Stimulated activated memory B cell treated with anti-CD40 and anti-IgM and Interleukin-4, amounts not matched to agents 10 μg/mL and 1 μg/mL and 100 μg/mL, for 72 hours (primary cell): ENCODE measurements at regions not wholly inside any gene's neighbourhood (a gene's known extent, or its start where the extent isn't known, plus 50 kb on each side); places are given as distances from the start of the nearest gene placed in this dataset.

ENCODE experiments used
- ATAC-seq: fragments of 150-1000 bp; cut with Tn5 transposase; 2 replicates; pipeline ENCODE4 v1.10.0; 2021
- H3K27ac Mint-ChIP-seq: one replicate; pipeline ENCODE4 v1.8.0; 2022; ENCODE audit warnings: mild to moderate bottlenecking, mixed read lengths
- H3K27me3 Mint-ChIP-seq: one replicate; pipeline ENCODE4 v1.8.0; 2022; ENCODE audit warnings: mixed read lengths
- H3K36me3 Mint-ChIP-seq: one replicate; pipeline ENCODE4 v1.8.0; 2022; ENCODE audit warnings: mixed read lengths
- H3K4me1 Mint-ChIP-seq: one replicate; pipeline ENCODE4 v1.8.0; 2022; ENCODE audit warnings: mixed read lengths
- H3K4me3 Mint-ChIP-seq: one replicate; pipeline ENCODE4 v1.8.0; 2022; ENCODE audit warnings: mild to moderate bottlenecking, moderate library complexity, mixed read lengths
- H3K9me3 Mint-ChIP-seq: one replicate; pipeline ENCODE4 v1.8.0; 2022; ENCODE audit warnings: mixed read lengths

DNA sequence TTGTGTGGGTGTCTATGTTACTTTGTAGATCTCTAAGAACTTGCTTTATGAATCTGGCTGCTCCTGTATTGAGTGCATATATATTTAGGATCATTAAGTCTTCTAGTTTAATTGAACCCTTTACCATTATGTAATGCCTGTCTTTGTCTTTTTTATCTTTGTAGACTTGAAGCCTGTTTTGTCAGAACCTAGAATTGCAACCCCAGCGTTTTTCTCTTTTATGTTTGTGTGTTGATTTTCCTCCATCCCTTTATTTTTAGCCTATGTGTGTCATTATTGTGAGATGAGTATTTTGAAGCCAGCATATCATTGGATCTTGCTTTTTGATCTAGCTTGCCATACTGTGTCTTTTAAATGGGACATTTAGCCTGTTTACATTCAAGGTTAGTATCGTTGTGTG is 573.2 kb downstream of the BRINP3 start:
- Mint-ChIP-seq H3K27ac (no peak overlapping the region), H3K27me3 (no peaks in the 10 kb centered on the region), H3K4me1 (no peaks in the 10 kb centered on the region), H3K36me3 (no peaks in the 10 kb centered on the region), H3K9me3 (peaks cover 14% of the 10 kb centered on the region), H3K4me3 (no peak overlapping the region)
- ATAC-seq, result no peak

DNA sequence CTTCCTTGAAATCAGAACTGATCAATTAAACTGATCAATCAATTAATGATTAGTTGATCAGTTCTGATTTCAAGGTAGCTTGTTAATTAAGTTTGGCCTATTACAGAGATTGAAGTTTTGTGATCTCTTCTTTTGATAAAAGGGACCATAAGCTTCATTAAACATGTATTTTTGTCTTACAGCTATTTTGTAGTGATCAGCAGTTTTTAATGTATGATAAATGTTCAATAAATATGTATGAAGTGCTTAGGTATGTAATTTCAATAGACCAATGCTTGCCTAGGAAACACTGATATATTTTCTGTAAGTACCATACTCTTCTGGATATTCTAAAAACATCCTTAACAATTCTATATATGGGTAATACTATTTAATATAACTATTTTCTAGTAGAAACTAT is 569.6 kb downstream of the BRINP3 start:
- Mint-ChIP-seq H3K4me1 (no peaks in the 10 kb centered on the region), H3K36me3 (no peaks in the 10 kb centered on the region), H3K27me3 (no peaks in the 10 kb centered on the region), H3K27ac (no peak overlapping the region), H3K4me3 (no peak overlapping the region), H3K9me3 (peaks cover 12% of the 10 kb centered on the region)
- no peak for ATAC-seq

DNA sequence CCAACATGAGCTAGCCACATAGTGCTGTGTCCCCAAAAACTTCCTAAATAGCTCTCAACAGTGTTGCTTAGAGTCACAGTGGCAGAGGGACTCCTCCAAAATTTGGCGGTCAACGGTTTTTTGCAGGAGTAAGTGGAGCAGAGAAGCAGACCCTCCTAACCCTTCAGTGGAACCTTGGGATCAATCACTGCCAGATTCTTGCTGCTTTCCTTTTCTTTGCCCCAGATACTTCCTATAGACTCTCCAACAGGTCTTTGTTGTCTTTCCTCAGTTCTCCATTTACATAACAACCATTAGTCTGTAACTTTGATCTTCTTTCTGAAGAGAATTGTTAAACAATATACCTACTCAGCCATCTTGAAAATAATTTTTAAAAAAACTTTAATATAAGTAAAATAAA is 556.1 kb downstream of the BRINP3 start:
- Mint-ChIP-seq H3K27ac (no peak overlapping the region), H3K4me1 (no peaks in the 10 kb centered on the region), H3K9me3 (peaks cover 9% of the 10 kb centered on the region), H3K4me3 (no peak overlapping the region), H3K36me3 (no peaks in the 10 kb centered on the region), H3K27me3 (no peaks in the 10 kb centered on the region)
- ATAC-seq, result no peak

DNA sequence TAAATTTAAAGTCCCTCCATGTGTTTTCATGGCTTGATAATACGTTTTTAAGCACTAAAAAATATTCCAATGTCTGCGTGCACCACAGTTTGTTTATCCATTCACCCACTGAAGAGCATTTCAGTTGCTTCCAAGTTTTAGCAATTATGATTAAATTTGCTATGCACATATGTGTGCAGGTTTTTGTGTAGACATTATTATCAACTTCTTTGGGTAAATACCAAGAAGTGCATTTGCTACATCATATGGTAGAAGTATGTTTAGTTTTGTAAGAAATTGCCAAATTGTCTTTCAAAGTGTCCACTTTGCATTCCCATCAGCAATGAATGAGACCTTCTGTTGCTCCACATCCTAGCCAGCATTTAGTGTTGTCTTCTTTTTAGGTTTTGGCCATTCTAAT is 550.0 kb downstream of the BRINP3 start:
- H3K27me3 Mint-ChIP-seq, result no peaks in the 10 kb centered on the region
- ATAC-seq, result no peak
- no peak overlapping the region for H3K27ac Mint-ChIP-seq
- no peaks in the 10 kb centered on the region for H3K36me3 Mint-ChIP-seq
- no peak overlapping the region for H3K4me3 Mint-ChIP-seq
- H3K4me1 Mint-ChIP-seq, result no peaks in the 10 kb centered on the region
- H3K9me3 Mint-ChIP-seq, result peaks cover 11% of the 10 kb centered on the region

DNA sequence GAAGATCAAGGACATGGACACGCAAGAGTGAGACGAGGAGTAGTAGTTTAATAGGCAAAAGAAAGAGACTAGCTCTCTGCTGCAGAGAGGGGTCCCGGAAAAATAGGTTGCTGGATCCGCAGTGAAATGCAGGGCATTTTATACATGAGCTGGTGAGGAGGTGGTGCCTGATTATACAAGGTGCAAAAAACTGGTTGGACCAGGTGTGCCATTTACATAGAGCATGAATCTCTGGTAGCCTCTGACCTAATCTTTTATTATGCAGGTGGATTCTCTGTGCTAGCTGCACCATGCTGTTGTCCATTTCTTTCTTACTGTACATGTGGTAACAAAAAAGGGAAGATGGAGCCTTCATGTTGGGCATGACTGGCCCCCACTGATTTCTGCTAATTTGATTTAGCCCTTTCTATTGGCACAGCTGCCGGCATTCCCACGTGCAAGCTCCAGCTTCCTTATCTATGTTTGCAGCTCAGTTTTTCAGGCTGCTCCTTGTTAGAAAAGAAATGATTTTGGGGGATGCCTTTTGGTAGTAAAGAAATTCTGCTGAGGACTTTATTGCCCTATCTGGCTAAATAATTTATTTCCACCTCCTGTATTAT is 548.1 kb downstream of the BRINP3 start:
- Mint-ChIP-seq H3K27me3 (no peaks in the 10 kb centered on the region), H3K27ac (no peak overlapping the region), H3K9me3 (peaks cover 9% of the 10 kb centered on the region), H3K4me3 (no peak overlapping the region), H3K36me3 (no peaks in the 10 kb centered on the region), H3K4me1 (no peaks in the 10 kb centered on the region)
- ATAC-seq, result no peak

DNA sequence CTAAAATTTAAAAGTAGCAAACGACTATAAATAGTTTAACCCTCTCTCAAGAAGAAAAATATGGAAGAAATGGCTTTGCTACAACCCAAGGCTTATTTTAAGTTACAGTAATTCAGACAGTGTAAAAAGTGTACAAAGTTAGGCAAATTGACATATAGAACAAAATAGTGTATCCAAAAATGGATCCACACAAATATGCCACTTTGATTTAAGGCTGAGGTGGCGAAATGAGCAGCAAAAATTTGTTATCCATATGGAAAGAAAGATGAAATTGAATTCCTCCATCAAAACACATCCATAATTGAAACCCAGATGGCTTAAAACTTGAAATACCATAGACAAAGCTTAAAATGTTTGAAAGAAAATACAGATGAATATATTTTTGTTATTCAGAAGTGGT is 540.8 kb downstream of the BRINP3 start:
- Mint-ChIP-seq H3K36me3 (no peaks in the 10 kb centered on the region), H3K4me3 (no peak overlapping the region), H3K4me1 (no peaks in the 10 kb centered on the region), H3K27ac (no peak overlapping the region), H3K9me3 (no peaks in the 10 kb centered on the region), H3K27me3 (no peaks in the 10 kb centered on the region)
- no peak for ATAC-seq

DNA sequence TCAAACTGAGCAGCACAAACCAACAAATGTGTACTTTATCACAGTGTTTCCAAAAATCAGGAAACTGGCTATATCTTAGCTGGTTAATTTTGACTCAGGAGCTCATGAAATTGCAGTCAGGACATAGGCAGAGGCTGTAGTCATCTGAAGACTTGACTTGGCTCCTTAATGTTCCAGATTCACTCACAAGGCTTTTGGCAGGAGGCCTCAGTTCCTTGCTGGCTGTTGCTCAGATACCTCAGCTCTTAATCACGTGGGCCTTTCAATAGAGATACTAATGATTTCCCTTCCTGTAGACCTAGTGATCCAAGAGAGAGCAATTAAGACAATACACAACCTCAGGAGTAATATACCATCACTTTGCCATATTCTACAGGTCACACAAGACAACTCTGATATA is 537.7 kb downstream of the BRINP3 start:
- no peak overlapping the region for H3K27ac Mint-ChIP-seq
- no peaks in the 10 kb centered on the region for H3K27me3 Mint-ChIP-seq
- no peak overlapping the region for H3K4me3 Mint-ChIP-seq
- H3K4me1 Mint-ChIP-seq, result no peaks in the 10 kb centered on the region
- ATAC-seq, result no peak
- H3K36me3 Mint-ChIP-seq, result no peaks in the 10 kb centered on the region
- H3K9me3 Mint-ChIP-seq, result no peaks in the 10 kb centered on the region

DNA sequence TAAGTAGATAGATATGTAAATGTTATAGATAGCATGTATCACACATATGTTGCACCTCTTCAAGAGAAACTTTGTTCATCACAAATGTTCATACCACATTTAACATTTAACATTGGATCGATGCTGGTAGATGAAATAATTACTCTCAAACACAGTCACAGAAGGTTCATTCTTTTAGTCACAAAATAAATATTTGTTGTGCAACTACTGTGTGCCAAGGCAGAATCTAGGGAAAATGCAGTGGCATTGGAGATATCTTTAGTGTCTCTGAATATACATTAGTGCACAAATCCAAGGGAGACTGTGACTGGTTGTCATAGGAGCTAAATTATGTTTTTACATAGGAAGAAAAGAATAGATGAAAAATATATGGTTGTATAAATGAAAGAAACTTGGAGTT is 535.7 kb downstream of the BRINP3 start:
- H3K27me3 Mint-ChIP-seq, result no peaks in the 10 kb centered on the region
- no peak for ATAC-seq
- no peaks in the 10 kb centered on the region for H3K4me1 Mint-ChIP-seq
- no peaks in the 10 kb centered on the region for H3K36me3 Mint-ChIP-seq
- H3K9me3 Mint-ChIP-seq, result no peaks in the 10 kb centered on the region
- no peak overlapping the region for H3K4me3 Mint-ChIP-seq
- no peak overlapping the region for H3K27ac Mint-ChIP-seq

DNA sequence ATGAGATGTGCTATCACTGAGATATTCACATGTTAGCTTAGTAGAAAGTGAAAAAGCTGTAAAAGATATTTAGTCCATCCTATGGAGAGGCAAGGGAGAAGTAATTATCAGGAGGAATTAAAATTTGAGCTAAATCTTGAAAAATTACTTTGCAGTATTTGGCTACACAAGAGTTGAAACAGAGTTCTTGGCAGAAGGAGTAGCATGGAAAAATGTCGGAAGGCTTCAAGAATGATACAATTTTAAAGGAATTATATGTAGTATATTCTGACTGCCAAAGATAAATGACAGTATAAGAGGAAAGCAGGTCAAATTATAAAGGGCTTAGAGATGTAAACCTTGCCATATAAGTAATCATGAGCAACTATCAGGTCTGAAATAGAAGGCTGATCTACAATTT is 518.9 kb downstream of the BRINP3 start:
- H3K27ac Mint-ChIP-seq, result no peak overlapping the region
- no peak for ATAC-seq
- H3K4me3 Mint-ChIP-seq, result no peak overlapping the region
- no peaks in the 10 kb centered on the region for H3K36me3 Mint-ChIP-seq
- no peaks in the 10 kb centered on the region for H3K9me3 Mint-ChIP-seq
- H3K4me1 Mint-ChIP-seq, result no peaks in the 10 kb centered on the region
- no peaks in the 10 kb centered on the region for H3K27me3 Mint-ChIP-seq

DNA sequence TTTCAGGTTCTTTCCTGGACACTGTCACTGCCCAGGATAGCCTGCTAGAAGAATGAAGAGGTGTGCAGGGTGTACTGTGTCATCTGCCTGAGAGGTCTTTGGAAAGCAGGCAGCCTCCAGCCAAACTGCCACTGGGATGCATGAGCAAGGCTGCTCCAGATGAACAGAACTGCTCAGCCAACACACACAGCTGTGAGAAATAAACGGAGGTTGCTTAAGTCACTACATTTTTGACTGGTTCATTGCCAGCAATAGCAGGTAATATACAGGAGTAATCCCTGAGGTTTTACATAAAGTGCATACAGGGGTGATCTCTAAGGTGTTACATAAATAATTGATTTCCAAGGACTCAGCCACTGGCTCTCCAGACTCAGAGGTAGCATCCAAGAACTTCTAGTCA is 516.9 kb downstream of the BRINP3 start:
- H3K4me1 Mint-ChIP-seq, result no peaks in the 10 kb centered on the region
- no peak overlapping the region for H3K27ac Mint-ChIP-seq
- no peaks in the 10 kb centered on the region for H3K27me3 Mint-ChIP-seq
- no peaks in the 10 kb centered on the region for H3K9me3 Mint-ChIP-seq
- ATAC-seq, result no peak
- H3K4me3 Mint-ChIP-seq, result no peak overlapping the region
- no peaks in the 10 kb centered on the region for H3K36me3 Mint-ChIP-seq

DNA sequence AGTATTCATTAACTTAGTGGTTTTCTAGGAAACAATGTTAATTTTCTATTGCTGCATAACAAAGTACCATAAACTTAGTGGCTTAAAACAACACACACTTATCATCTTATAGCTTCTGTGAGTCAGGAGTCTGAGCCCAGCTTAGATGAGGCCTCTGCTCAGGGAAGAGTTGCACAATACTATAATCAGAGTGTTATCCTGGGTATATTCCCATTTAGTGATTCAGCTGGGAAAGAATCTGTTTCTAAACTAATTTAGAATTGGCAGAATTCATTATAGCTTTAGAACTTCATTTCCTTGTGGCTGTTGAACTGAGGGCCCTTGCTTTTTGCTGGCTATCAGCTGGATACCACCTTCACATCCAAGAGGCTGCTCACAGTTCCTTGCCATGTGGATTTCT is 515.5 kb downstream of the BRINP3 start:
- no peaks in the 10 kb centered on the region for H3K36me3 Mint-ChIP-seq
- no peak overlapping the region for H3K27ac Mint-ChIP-seq
- H3K9me3 Mint-ChIP-seq, result no peaks in the 10 kb centered on the region
- no peak overlapping the region for H3K4me3 Mint-ChIP-seq
- ATAC-seq, result no peak
- H3K4me1 Mint-ChIP-seq, result no peaks in the 10 kb centered on the region
- H3K27me3 Mint-ChIP-seq, result no peaks in the 10 kb centered on the region

DNA sequence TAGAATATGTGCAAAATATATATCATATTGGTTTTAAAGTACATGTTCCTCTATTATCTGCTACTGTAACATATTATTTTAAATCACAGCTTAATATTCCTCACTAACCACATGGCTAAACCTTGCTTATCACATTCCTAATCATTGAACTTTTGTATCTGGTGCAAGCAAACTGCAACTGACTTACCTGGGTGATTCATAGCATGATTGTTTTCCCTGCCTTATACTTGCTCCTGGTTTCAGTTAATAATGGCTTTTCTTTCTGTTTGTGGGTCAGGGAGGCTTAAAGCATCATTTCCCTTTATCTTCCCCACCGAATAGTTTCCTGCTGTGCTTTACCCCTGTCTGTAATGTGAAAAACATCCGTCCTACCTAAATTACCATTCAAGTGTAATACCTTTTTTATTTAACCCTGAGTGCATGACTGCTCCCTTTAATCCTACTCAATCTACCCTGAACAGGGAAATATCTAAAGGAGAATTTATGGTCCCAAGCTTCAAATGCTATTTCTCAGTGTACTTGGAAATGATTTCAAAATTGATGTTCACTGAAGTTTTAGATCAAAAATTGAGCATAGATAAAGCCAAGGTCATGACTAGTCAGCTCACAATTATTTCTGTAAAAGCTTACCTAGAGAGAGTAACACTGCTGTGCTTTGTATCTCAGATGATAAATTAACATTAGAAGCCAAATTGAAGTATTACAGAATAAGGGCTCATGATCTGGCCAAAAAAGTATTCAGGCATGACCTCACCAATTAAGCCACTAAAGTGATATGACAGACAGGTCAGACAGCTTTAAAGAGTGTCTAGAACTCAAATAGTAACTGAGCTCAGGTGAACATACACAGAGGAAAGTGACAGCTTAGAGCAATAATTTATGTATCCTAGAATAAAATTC is 507.1 kb downstream of the BRINP3 start:
- no peaks in the 10 kb centered on the region for H3K36me3 Mint-ChIP-seq
- H3K4me3 Mint-ChIP-seq, result no peak overlapping the region
- no peaks in the 10 kb centered on the region for H3K4me1 Mint-ChIP-seq
- no peak for ATAC-seq
- peaks cover 6% of the 10 kb centered on the region for H3K9me3 Mint-ChIP-seq
- no peak overlapping the region for H3K27ac Mint-ChIP-seq
- H3K27me3 Mint-ChIP-seq, result no peaks in the 10 kb centered on the region

DNA sequence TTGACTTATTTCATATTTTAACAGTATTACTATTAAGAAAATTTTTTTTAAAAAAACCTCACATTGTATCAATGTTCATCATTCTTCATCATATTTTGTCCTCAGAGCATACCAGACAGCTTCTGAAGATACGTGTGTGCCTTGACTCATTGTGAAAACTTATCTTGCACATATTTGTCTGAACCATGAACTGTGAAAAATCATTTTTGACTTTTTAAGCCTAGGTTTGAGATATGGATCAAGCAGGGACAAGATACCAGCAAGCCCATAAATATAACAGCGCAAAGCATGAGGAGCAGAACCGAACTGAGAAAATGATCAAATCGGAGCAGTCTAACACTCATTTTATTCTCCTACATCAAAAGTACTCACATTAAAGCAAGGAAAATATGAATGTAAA is 506.0 kb downstream of the BRINP3 start:
- Mint-ChIP-seq H3K27ac (no peak overlapping the region), H3K9me3 (peaks cover 8% of the 10 kb centered on the region), H3K4me3 (no peak overlapping the region), H3K36me3 (no peaks in the 10 kb centered on the region), H3K27me3 (no peaks in the 10 kb centered on the region), H3K4me1 (no peaks in the 10 kb centered on the region)
- ATAC-seq, result no peak

DNA sequence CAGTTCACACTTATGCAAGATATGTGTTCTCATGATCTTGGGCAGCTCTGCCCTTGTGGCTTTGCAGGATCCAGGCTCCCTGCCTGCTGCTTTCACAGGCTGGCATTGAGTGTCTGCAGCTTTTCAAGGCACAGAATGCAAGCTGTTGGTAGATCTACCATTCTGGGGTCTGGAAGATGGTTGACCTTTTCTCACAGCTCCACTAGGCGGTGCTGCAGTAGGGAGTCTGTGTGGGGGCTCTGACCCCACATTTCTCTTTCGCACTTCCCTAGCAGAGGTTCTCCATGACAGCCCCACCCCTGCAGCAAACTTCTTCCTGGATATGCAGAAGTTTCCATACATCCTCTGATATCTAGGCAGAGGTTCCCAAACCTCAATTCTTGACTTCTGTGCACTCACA is 500.5 kb downstream of the BRINP3 start:
- no peaks in the 10 kb centered on the region for H3K4me1 Mint-ChIP-seq

DNA sequence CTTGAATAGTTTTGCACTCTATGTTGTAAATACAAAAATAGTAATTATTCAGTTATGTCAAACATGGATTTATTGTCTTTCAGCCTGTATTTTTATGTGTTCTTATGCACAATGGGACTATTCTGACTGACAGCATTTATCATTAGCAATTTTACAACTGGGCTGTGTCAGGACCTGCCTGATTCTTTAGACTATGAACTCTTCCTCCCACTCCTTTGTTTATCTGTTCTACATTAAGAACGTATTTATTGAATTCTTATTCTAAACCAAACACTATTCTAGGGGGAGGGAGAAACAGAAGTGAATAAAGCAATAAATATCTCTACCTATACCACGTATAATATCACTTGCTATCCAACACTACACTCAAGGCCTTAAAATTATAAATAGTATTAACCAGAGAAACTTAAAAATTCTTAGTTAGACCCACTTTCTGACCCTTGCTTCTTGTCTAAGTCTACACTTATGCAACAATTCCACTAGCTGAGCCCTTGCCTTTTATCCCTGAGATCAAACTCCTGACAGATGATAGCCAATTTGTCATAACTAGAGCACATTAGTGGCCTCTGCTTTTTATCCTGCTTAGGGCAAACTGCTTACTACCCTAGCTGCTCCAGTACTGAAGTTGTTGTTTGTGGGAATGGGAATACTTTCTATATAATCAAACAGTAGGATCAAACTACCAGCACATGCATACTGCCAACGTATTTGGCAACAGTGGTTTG is 494.3 kb downstream of the BRINP3 start:
- Mint-ChIP-seq H3K27me3 (no peaks in the 10 kb centered on the region), H3K9me3 (peaks cover 13% of the 10 kb centered on the region), H3K27ac (no peak overlapping the region), H3K4me1 (no peaks in the 10 kb centered on the region), H3K4me3 (no peak overlapping the region), H3K36me3 (no peaks in the 10 kb centered on the region)
- ATAC-seq, result no peak

More for the DNA sequence above, 500.5 kb downstream of the BRINP3 start:
- Mint-ChIP-seq H3K27me3 (no peaks in the 10 kb centered on the region), H3K9me3 (peaks cover 25% of the 10 kb centered on the region), H3K4me3 (no peak overlapping the region), H3K27ac (no peak overlapping the region), H3K36me3 (no peaks in the 10 kb centered on the region)
- no peak for ATAC-seq

DNA sequence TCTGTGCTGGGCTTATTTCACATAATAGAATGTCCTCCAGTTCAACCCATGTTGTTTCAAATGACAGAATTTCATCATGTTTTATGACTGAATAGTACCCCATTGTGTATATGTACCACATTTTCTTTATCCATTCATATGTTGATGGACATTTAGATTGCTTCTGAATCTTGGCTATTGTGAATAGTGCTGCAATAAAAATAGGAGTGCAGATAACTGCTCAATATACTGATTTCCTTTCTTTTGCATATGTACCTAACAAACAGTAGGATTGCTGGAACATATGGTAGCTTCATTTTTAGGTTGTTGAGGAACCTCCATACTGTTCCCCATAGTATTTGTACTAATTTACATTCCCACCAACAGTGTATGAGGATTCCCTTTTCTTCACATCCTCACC is 491.1 kb downstream of the BRINP3 start:
- Mint-ChIP-seq H3K9me3 (peaks cover 3% of the 10 kb centered on the region), H3K27me3 (no peaks in the 10 kb centered on the region)

More for the DNA sequence above, 491.1 kb downstream of the BRINP3 start:
- Mint-ChIP-seq H3K36me3 (no peaks in the 10 kb centered on the region), H3K4me3 (no peak overlapping the region), H3K27ac (no peak overlapping the region), H3K4me1 (no peaks in the 10 kb centered on the region)
- no peak for ATAC-seq
